A673 (cell line): ENCODE measurements at regions not wholly inside any gene's neighbourhood (a gene's known extent, or its start where the extent isn't known, plus 50 kb on each side); places are given as distances from the start of the nearest gene placed in this dataset.

Experiments used
- BruUV-seq: library from RNA; stranded (reverse); fragments of 400-500 nt; replicated peaks from 2 replicates; lab custom pipeline; 2021; lab: Mats Ljungman, UMichigan
- CTCF ChIA-PET: fragments of 300-600 bp; sonication (Branson Sonifier 250); formaldehyde crosslinking; loops from one replicate; lab custom pipeline; 2022; ENCODE audit warnings: antibody characterized with exemption; lab: Charles Lee
- POLR2A ChIA-PET: fragments of 300-600 bp; sonication (Branson Sonifier 250); formaldehyde crosslinking; loops from one replicate; lab custom pipeline; 2022; ENCODE audit warnings: antibody characterized with exemption; ENCODE audit not compliant: low non-redundant PET; lab: Charles Lee
- DNase-seq: peaks from one replicate; pipeline ENCODE4 v3.0.0-alpha.2; 2015; ENCODE audit warnings: low spot score
- H3K27ac ChIP-seq: fragments of 200-600 bp; sonication (generic); 2 replicates; pipeline ENCODE4 v1.5.1; 2016; ENCODE audit warnings: mixed run types, low read depth, mild to moderate bottlenecking, mixed read lengths, antibody characterized with exemption, low read length; ENCODE audit not compliant: poor library complexity, severe bottlenecking
- H3K27me3 ChIP-seq: fragments of 200-600 bp; sonication (generic); replicated peaks from 2 replicates; pipeline ENCODE4 v1.6.1; 2017; ENCODE audit warnings: mixed run types, low read depth, mild to moderate bottlenecking, mixed read lengths, antibody characterized with exemption, low read length; ENCODE audit not compliant: insufficient read depth, poor library complexity
- H3K36me3 ChIP-seq: fragments of 200-600 bp; sonication (generic); 2 replicates; pipeline ENCODE4 v1.6.1; 2016; ENCODE audit warnings: mixed run types, mild to moderate bottlenecking, mixed read lengths, antibody characterized with exemption, low read length; ENCODE audit not compliant: insufficient read depth, poor library complexity, severe bottlenecking
- H3K4me1 ChIP-seq: fragments of 200-600 bp; sonication (generic); 2 replicates; pipeline ENCODE4 v1.6.1; 2017; ENCODE audit warnings: mixed run types, mild to moderate bottlenecking, mixed read lengths, antibody characterized with exemption, low read length; ENCODE audit not compliant: insufficient read depth, poor library complexity, severe bottlenecking
- H3K4me3 ChIP-seq: fragments of 200-600 bp; sonication (generic); 2 replicates; pipeline ENCODE4 v1.5.1; 2016; ENCODE audit warnings: low read depth, mixed run types, mild to moderate bottlenecking, mixed read lengths, low read length; ENCODE audit not compliant: poor library complexity, severe bottlenecking
- H3K9me3 ChIP-seq: fragments of 200-600 bp; sonication (generic); 2 replicates; pipeline ENCODE4 v1.6.1; 2016; ENCODE audit warnings: mixed run types, low read depth, mild to moderate bottlenecking, mixed read lengths, antibody characterized with exemption, low read length; ENCODE audit not compliant: poor library complexity, severe bottlenecking
- EZH2 ChIP-seq: fragments of 200-600 bp; sonication (generic); IDR thresholded peaks from 2 replicates; pipeline ENCODE4 v1.6.1; 2017; ENCODE audit warnings: borderline replicate concordance, low read depth, mild to moderate bottlenecking, mixed read lengths, antibody characterized with exemption, low read length; ENCODE audit not compliant: poor library complexity, severe bottlenecking
- intact Hi-C: fragments of 100-400 bp; cut with micrococcal nuclease; formaldehyde crosslinking; loops from one replicate; pipeline ENCODE4 v1.10.0; 2022; ENCODE audit not compliant: unreplicated experiment
- TF ChIP-seq, protein P1 (sequence below): fragments of 300-800, 200-600 bp; sonication (generic); conservative IDR thresholded peaks from 2 replicates; pipeline ENCODE4 v1.5.1; 2017; ENCODE audit warnings: low read depth, mild to moderate bottlenecking, antibody characterized with exemption, low read length, moderate library complexity, mixed read lengths

- ChIA-PET CTCF (no interaction called here), POLR2A (no interaction called here)
- no peak for DNase-seq
- no peaks in the 10 kb centered on the region for H3K4me1 ChIP-seq
- H3K4me3 ChIP-seq = no peak overlapping the region
- no peaks in the 10 kb centered on the region for H3K9me3 ChIP-seq
- TF ChIP-seq EZH2 = no peak
- no peaks in the 10 kb centered on the region for H3K27me3 ChIP-seq
- no peak overlapping the region for H3K27ac ChIP-seq
- BruUV-seq = no TSS peak
- intact Hi-C loops = no loop called here
- no peaks in the 10 kb centered on the region for H3K36me3 ChIP-seq
These were observed 157.2 kb downstream of the DCLK3 start for GRCh38 chr3:36606871-36607765.

DNA sequence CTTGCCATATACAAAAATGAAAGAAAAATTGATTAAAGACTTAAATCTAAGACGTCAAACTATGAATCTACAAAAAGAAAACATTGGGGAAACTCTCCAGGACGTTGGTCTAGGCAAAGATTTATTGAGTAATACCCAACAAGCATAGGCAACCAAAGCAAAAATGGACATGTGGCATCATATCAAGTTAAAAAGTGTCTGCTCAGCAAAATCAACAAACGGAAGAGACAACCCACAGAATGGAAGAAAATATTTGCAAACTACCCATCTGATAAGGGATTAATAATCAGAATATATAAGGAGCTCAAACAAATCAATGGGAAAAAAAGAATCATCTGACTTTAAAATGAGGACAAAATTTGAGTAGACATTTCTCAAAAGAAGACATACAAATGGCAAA lies 160.9 kb downstream of the DCLK3 start:
- TF ChIP-seq, protein P1, sequence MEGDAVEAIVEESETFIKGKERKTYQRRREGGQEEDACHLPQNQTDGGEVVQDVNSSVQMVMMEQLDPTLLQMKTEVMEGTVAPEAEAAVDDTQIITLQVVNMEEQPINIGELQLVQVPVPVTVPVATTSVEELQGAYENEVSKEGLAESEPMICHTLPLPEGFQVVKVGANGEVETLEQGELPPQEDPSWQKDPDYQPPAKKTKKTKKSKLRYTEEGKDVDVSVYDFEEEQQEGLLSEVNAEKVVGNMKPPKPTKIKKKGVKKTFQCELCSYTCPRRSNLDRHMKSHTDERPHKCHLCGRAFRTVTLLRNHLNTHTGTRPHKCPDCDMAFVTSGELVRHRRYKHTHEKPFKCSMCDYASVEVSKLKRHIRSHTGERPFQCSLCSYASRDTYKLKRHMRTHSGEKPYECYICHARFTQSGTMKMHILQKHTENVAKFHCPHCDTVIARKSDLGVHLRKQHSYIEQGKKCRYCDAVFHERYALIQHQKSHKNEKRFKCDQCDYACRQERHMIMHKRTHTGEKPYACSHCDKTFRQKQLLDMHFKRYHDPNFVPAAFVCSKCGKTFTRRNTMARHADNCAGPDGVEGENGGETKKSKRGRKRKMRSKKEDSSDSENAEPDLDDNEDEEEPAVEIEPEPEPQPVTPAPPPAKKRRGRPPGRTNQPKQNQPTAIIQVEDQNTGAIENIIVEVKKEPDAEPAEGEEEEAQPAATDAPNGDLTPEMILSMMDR = no peak
- no peak for TF ChIP-seq EZH2
- BruUV-seq = no TSS peak
- POLR2A ChIA-PET = no interaction called here
- DNase-seq = no peak
- Histone ChIP-seq H3K27ac (no peak overlapping the region), H3K4me1 (no peaks in the 10 kb centered on the region), H3K36me3 (no peaks in the 10 kb centered on the region), H3K27me3 (no peaks in the 10 kb centered on the region), H3K4me3 (no peak overlapping the region), H3K9me3 (no peaks in the 10 kb centered on the region)
- CTCF ChIA-PET = no interaction called here
- intact Hi-C loops = no loop called here

DNA sequence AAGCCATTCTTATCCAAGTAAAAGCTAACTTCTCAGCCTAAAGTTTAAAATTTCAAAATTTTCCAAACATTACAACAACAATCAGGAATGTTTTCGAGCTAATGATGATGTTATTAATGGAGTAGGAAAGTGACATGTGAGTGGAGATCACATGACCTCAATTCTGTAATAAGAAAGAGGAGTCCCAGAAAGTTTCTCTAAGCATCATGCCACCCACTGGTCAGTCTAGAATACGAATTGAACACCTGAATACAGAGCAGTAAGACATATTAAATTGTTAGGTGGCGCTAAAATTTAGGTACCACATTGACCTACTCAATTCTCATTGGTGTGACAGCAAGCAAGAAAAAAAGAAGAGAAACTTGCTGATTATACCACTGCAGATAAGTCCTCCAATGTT lies 163.9 kb downstream of the DCLK3 start:
- POLR2A ChIA-PET = no interaction called here
- H3K4me3 ChIP-seq = no peak overlapping the region
- no peaks in the 10 kb centered on the region for H3K27me3 ChIP-seq
- H3K9me3 ChIP-seq = no peaks in the 10 kb centered on the region
- DNase-seq = no peak
- CTCF ChIA-PET = no interaction called here
- intact Hi-C loops = no loop called here
- BruUV-seq = no TSS peak
- no peak overlapping the region for H3K27ac ChIP-seq
- no peaks in the 10 kb centered on the region for H3K36me3 ChIP-seq
- TF ChIP-seq EZH2 = no peak
- TF ChIP-seq, protein P1 = no peak
- H3K4me1 ChIP-seq = no peaks in the 10 kb centered on the region
